ENCODE measurements at regions not wholly inside any gene's neighbourhood (a gene's known extent, or its start where the extent isn't known, plus 50 kb on each side); places are given as distances from the start of the nearest gene placed in this dataset.

DNA sequence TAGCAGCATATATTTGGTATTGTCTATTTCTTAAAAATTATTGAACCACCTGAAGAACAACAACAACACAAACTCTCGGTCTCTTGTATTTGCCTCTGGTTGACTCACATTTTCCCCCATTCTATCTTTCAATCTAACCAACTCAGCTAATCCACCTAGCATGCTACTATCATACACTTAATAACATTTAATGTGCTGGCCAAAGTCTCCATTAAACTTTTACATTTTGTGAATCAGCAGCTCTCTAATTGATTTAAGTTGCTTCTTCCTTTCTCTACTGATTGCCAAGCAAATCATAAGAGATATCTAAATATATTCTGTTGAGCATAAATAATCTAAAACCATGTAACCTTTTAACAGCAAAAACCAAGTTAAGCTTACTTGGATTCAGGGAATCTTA, 631.7 kb downstream of the IGSF11 start:
- POLR2A ChIA-PET: no interaction called here
- Histone ChIP-seq H3K36me3 (ENCODE audit: control insufficient read depth, insufficient read depth, low read length) (no peaks in the 10 kb centered on the region), H3K4me2 (ENCODE audit: insufficient read depth, low read length) (no peak overlapping the region), H3K9me1 (ENCODE audit: control insufficient read depth, insufficient read depth, low read length) (no peaks in the 10 kb centered on the region), H3K27me3 (ENCODE audit: control insufficient read depth in 2 of 2, insufficient read depth in 2 of 2, low read length in 2 of 2) (no peaks in the 10 kb centered on the region), H4K20me1 (replicated peaks; ENCODE audit: control insufficient read depth, insufficient read depth, low read length) (no peaks in the 10 kb centered on the region), H3K9ac (ENCODE audit: insufficient read depth in 1 of 2, low read depth in 2 of 2, low read length in 2 of 2) (no peak overlapping the region), H3K27ac (ENCODE audit: extremely low read depth, low read depth, low read length) (no peak overlapping the region), H3K4me3 (no peak overlapping the region), H3K9me3 (replicated peaks; ENCODE audit: control insufficient read depth, insufficient read depth, low read depth, low read length) (no peaks in the 10 kb centered on the region), H3K79me2 (ENCODE audit: control insufficient read depth, insufficient read depth, low read length) (no peaks in the 10 kb centered on the region), H2AFZ (ENCODE audit: low read depth, low read length) (no peak overlapping the region), H3K4me1 (replicated peaks in 1 of 2; ENCODE audit: control insufficient read depth in 2 of 2, insufficient read depth in 2 of 2, low read length in 2 of 2) (no peaks in the 10 kb centered on the region)
- no TSS peak for BruUV-seq (replicated peaks)
- no peak for FAIRE-seq
- CTCF ChIA-PET (ENCODE audit: low intra/inter-chr PET ratio): no interaction called here
- intact Hi-C loops (cut with micrococcal nuclease): no loop called here
- ATAC-seq: no peak
- TF ChIP-seq PHF20 (IDR thresholded peaks at IDR 0.05; ENCODE audit: partially characterized antibody) (no peak), ZNF217 (CRISPR knock-in tag; IDR thresholded peaks at IDR 0.05) (no peak), DMBX1 (CRISPR knock-in tag; IDR thresholded peaks at IDR 0.05; ENCODE audit: borderline replicate concordance) (no peak), TAF1 (IDR thresholded peaks at IDR 0.05; ENCODE audit: control insufficient read depth, extremely low read depth, insufficient read depth, low read length, severe bottlenecking) (no peak), ZNF197 (CRISPR knock-in tag; IDR thresholded peaks at IDR 0.05; ENCODE audit: low read depth) (no peak), MYBL2 (IDR thresholded peaks at IDR 0.05; ENCODE audit: low read depth) (no peak), MYBL2 (CRISPR knock-in tag; IDR thresholded peaks at IDR 0.05; ENCODE audit: borderline replicate concordance) (no peak), SMARCC2 (IDR thresholded peaks at IDR 0.05; ENCODE audit: low read depth) (no peak), HNRNPUL1 (IDR thresholded peaks at IDR 0.05; ENCODE audit: low read length) (no peak), PML (IDR thresholded peaks at IDR 0.05; ENCODE audit: low read length) (no peak), MCM7 (IDR thresholded peaks at IDR 0.05) (no peak), TEAD1 (CRISPR knock-in tag; IDR thresholded peaks at IDR 0.05) (no peak), ZC3H8 (IDR thresholded peaks at IDR 0.05) (no peak), NR4A1 (CRISPR knock-in tag; IDR thresholded peaks at IDR 0.05) (no peak), NR4A1 (tag; IDR thresholded peaks at IDR 0.05) (no peak), TRIM28 (IDR thresholded peaks at IDR 0.05) (no peak)
- TF ChIP-seq, protein P1, sequence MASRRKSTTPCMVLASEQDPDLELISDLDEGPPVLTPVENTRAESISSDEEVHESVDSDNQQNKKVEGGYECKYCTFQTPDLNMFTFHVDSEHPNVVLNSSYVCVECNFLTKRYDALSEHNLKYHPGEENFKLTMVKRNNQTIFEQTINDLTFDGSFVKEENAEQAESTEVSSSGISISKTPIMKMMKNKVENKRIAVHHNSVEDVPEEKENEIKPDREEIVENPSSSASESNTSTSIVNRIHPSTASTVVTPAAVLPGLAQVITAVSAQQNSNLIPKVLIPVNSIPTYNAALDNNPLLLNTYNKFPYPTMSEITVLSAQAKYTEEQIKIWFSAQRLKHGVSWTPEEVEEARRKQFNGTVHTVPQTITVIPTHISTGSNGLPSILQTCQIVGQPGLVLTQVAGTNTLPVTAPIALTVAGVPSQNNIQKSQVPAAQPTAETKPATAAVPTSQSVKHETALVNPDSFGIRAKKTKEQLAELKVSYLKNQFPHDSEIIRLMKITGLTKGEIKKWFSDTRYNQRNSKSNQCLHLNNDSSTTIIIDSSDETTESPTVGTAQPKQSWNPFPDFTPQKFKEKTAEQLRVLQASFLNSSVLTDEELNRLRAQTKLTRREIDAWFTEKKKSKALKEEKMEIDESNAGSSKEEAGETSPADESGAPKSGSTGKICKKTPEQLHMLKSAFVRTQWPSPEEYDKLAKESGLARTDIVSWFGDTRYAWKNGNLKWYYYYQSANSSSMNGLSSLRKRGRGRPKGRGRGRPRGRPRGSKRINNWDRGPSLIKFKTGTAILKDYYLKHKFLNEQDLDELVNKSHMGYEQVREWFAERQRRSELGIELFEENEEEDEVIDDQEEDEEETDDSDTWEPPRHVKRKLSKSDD (conservative IDR thresholded peaks at IDR 0.05; ENCODE audit: low read length): no peak
- TF ChIP-seq, protein P2, sequence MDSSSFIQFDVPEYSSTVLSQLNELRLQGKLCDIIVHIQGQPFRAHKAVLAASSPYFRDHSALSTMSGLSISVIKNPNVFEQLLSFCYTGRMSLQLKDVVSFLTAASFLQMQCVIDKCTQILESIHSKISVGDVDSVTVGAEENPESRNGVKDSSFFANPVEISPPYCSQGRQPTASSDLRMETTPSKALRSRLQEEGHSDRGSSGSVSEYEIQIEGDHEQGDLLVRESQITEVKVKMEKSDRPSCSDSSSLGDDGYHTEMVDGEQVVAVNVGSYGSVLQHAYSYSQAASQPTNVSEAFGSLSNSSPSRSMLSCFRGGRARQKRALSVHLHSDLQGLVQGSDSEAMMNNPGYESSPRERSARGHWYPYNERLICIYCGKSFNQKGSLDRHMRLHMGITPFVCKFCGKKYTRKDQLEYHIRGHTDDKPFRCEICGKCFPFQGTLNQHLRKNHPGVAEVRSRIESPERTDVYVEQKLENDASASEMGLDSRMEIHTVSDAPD (CRISPR knock-in tag; IDR thresholded peaks at IDR 0.05): no peak
- TF ChIP-seq, protein P3, sequence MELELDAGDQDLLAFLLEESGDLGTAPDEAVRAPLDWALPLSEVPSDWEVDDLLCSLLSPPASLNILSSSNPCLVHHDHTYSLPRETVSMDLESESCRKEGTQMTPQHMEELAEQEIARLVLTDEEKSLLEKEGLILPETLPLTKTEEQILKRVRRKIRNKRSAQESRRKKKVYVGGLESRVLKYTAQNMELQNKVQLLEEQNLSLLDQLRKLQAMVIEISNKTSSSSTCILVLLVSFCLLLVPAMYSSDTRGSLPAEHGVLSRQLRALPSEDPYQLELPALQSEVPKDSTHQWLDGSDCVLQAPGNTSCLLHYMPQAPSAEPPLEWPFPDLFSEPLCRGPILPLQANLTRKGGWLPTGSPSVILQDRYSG (tag; conservative IDR thresholded peaks at IDR 0.05; ENCODE audit: low read depth): no peak
- TF ChIP-seq, protein P4, sequence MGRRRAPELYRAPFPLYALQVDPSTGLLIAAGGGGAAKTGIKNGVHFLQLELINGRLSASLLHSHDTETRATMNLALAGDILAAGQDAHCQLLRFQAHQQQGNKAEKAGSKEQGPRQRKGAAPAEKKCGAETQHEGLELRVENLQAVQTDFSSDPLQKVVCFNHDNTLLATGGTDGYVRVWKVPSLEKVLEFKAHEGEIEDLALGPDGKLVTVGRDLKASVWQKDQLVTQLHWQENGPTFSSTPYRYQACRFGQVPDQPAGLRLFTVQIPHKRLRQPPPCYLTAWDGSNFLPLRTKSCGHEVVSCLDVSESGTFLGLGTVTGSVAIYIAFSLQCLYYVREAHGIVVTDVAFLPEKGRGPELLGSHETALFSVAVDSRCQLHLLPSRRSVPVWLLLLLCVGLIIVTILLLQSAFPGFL (CRISPR knock-in tag; IDR thresholded peaks at IDR 0.05): no peak
- DNase-seq (ENCODE audit: extremely low read depth in 1 of 4, low spot score in 3 of 4): no peak
- WGBS (ENCODE audit: insufficient coverage, low coverage, missing lambda C conversion rate): 0% methylated on average over 1 of the region's 1 CpG
- in situ Hi-C loops (cut with MboI): no loop called here

All from K562 (cell line).